OCI-LY7 (cell line): ENCODE measurements at regions not wholly inside any gene's neighbourhood (a gene's known extent, or its start where the extent isn't known, plus 50 kb on each side); places are given as distances from the start of the nearest gene placed in this dataset.
"Not testable (repeated sequence)": the region's sequence is repeated elsewhere in the genome, so short reads cannot be mapped to it uniquely, and the experiment has no call there.

ENCODE experiments used
- CTCF ChIP-seq: fragments of 200-600 bp; sonication (generic); conservative IDR thresholded peaks from 2 replicates; pipeline ENCODE4 v1.5.1; 2014; ENCODE audit warnings: mild to moderate bottlenecking, antibody characterized with exemption, low read length, moderate library complexity, mixed read lengths
- EZH2phosphoT487 ChIP-seq: fragments of 200-600 bp; sonication (generic); IDR thresholded peaks from 2 replicates; pipeline ENCODE4 v1.6.1; 2018; ENCODE audit warnings: low read depth, borderline replicate concordance, mild to moderate bottlenecking, mixed run types, antibody characterized with exemption, low read length, moderate library complexity, mixed read lengths

GRCh38 chr2:240262578-240262977, 122.1 kb upstream of the OTOS start:
- TF ChIP-seq CTCF, EZH2phosphoT487: not testable (repeated sequence)
